HUDEP-2 (cell line): ENCODE measurements at regions not wholly inside any gene's neighbourhood (a gene's known extent, or its start where the extent isn't known, plus 50 kb on each side); places are given as distances from the start of the nearest gene placed in this dataset.
"Not testable (repeated sequence)": the region's sequence is repeated elsewhere in the genome, so short reads cannot be mapped to it uniquely, and the experiment has no call there.

Experiments used
- DNase-seq, 76 experiments: peaks; one replicate each; lab custom pipeline; 2025; ENCODE audit not compliant: unreplicated experiment in 76 of 76; lab: John Stamatoyannopoulos, UW

DNA sequence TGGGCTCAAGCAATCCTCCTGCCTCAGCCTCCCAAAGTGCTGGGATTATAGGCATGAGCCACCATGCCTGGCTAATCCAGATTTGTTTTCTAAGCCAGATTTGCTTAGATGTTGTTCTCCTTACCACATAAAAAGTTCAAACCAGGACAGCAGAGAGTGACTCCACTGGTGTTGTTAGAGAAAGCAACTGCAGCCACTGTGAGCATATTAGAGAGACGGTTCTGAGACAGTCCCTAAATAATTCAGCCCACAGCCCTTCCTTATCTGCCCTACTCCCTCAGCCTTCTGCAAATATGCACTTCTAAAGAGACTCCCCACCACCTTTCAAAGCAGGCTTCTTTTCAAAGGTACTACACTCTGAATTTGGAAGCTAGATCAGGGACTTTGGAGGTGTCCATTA, 96.1 kb downstream of the DRD1 start:
- no peak for DNase-seq

DNA sequence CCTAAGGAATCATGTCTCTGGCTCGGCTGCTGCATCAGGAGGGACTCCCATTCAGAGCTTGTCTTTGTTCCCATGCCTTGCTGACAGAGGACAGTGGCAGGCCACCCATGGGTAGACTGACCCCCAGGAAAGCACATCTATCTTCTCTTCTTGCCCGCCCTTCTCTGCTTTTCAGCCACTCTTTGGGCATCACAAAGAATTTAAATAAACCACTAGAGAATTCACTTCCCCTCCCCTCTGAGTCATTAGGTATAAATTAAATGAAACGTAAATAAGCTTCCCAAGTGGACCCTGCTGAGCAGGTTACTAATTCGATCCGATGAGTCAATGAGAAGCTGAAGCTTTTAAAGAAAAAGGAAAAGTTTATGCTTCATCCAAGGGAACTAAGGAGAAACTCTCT, 97.0 kb downstream of the DRD1 start:
- DNase-seq: no peak

DNA sequence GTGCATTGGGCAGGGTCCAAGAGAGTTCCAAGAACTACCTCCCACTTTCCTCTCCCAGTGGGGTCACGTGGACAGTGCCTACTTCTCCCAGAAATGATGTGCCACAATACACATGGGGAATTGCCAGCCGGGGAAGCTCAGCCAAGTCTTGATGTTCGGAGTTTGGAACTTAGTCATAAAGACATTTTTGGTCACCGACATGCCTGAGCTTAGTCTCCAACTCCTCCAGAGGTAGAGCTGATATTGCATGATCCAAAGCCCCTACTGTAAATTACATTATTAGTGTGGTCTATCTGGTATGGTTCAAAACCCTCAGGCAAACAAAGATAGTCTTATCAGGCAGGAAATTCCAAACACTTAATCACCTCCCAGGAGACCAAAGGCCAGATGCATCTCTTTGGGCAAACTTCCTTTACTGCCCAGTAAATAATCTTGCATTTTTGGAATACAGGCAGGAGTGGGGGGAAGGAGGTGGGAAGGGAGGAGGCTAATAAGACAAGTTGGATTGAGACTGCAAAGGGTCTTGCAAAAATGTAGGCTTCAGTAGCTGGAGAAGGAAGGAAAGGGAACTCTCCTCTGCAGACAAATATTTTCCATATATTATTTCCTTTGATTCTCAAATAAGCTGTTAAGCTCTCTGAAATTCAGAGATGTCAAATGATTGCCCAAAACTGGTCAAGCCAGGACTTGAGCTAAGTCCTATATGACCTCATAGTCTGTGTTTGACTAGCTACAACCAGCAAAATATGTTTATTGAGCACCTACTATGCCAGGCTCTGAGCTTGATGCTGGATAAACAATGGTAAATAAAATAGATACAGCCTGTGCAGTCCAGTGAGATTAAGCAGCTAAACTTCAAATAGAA, 99.4 kb downstream of the DRD1 start:
- no peak for DNase-seq

DNA sequence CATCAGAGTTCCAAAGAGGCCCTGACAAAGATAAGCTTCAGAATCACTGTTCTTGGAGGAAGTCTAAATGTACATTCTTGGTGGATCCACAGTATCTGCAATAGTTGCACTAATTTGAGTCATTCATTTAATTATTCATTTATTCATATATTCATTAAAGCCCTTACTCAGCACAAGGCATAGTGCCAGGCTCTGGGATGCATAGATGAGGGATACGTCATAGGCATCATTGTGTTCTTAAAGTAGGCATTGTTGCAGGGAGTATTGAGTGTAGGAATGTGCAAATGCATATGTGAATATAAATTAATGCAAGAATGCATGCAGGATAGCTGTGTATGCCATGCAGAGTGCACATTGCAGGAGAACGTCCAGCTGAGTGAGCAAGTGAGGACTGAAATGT, 100.7 kb downstream of the DRD1 start:
- no peak for DNase-seq

DNA sequence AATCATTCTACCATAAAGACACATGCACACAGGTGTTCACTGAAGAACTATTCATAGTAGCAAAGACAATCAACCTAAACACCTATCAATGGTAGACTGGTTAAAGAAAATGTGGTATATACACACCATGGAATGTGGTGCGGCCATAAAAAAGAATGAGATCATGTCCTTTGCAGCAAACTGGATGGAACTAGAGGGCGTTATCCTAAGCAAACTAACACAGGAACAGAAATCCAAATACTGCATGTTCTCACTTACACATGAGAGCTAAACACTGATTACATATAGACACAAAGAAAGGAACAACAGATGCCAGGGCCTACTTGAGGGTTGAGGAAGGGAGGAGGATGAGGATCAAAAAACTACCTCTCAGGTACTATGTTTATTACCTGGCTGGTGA, 103.8 kb downstream of the DRD1 start:
- no peak for DNase-seq

DNA sequence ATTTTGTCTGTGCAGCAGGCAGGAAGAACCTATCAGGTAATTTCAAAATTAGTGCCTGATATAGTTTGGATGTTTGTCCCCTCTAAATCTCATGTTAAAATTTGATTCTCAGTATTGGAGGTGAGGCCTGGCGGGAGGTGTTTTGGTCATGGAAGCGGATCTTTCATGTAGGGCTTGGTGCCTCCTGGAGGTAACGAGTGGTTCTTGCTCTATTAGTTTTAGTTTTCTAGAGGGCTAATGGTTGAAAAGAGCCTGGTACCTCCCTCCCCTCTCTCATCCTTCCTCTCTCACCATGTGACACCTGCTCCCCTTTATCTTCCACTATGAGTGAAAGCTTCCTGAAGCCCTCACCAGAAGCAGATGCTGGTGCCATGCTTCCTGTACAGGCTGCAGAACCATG, 106.3 kb downstream of the DRD1 start:
- no peak for DNase-seq

DNA sequence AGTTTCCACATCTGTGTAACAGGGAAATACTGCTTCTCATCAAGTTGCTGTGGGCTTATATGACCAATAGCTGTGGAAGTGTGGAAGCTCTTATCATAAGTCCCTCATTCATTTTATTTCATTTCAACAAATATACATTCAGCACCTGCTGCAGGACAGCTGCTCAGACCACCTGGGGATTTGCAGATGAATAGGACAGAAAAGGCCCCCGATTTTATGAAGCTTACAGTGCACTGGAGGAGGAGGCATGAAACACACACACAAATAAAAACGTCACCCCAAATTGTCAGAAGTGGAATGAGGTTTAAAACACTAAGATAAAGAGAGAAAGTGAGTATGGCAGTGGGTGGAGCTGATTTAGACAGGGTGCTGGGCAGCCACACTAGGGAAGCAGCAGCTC, 107.2 kb downstream of the DRD1 start:
- DNase-seq: no peak

DNA sequence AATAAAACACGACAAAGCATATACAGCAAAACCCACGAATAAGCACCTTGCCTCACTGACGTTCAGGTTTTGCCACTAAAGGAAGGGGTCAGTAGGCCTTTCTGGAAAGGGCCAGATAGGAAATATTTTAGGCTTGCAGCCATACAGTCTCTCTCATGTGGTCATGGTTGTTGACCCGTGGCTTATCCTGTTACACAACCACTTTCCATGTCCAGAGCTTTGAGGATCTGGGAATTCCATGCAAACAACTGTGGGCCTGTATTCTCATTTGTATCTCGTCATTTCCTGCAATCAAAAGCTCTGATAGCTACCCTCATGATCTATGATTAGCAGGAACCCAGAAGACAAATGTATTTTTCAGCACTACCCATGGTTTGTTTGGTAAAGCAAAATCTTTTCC, 108.3 kb downstream of the DRD1 start:
- no peak for DNase-seq

DNA sequence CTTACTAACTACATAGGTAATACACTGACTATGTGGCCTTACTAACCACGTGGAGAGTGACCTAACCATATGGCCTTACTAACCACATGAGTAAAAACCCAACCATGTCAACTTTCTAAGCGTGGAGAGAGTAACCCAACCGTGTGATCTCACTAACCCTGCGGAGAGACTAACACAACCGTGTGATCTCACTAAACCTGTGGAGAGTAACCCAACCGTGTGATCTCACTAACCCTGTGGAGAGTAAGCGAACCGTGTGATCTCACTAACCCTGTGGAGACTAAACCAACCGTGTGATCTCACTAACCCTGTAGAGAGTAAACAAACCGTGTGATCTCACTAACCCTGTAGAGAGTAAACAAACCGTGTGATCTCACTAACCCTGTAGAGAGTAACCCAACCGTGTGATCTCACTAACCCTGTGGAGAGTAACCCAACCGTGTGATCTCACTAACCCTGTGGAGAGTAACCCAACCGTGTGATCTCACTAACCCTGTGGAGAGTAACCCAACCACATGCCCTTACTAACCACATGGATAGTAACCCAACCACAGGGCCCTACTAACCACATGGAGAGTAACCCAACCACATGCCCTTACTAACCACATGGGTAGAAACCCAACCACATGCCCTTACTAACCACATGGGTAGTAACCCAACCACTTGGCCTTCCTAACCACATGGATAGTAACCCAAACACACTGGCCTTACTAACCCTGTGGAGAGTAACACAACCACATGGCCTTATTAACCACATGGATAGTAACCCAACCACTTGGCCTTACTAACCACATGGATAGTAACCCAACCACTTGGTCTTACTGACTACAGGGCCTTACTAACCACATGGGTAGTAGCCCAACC, 112.6 kb downstream of the DRD1 start:
- not testable (repeated sequence) for DNase-seq

DNA sequence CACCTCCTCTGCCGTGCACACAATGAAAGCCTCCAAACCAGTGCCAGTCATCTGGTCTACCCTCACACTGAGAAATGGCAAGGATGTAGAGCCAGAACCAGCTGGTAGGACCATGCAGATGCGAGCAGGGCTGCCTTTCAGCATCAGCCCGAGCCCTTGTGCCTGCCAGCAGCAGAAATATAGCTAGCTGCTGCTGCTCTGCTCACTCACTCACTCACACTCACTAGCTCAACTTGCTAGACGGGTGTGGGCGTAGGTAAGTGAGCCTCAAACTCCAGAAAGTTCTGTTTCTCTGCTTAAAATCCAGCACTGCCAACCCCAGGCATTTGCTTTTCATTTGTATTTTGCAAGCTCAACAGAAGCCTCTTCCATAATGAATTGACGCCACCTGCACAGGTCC, 114.0 kb downstream of the DRD1 start:
- DNase-seq: no peak

DNA sequence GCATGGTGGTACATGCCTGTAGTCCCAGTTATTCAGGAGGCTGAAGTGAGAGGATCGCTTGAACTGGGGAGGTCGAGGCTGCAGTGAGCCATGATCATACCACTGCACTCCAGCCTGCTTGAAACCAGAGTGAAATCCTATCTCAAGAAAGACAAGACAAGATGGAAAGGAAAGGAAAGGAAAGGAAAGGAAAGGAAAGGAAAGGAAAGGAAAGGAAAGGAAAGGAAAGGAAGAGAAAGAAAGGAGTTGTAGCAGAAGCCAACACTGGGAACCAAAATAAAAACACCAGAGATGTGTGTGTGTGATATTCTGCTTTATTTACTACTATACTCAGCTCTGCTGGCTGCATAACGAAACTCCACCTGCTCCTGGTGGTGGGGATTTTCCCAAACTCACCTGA, 115.3 kb downstream of the DRD1 start:
- DNase-seq: no peak

DNA sequence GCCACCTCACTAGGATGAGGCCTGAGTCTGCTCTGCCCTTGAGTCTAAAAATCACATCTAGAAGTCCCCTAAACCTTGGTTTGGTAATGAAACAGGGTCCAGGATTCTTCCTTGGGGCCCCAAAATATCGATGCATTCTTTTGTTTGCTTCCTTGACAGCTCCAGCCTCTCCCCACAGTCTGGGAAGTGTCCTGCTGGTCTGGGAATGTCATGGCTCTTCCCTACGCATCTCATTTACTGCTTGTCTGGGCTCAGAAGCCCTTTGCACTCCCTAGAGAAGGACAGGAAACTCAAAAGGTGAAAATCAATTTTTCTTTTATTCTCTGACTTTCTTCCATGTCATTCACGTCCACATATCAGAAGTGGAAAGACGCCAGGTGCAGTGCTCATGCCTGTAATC, 115.8 kb downstream of the DRD1 start:
- DNase-seq: no peak

DNA sequence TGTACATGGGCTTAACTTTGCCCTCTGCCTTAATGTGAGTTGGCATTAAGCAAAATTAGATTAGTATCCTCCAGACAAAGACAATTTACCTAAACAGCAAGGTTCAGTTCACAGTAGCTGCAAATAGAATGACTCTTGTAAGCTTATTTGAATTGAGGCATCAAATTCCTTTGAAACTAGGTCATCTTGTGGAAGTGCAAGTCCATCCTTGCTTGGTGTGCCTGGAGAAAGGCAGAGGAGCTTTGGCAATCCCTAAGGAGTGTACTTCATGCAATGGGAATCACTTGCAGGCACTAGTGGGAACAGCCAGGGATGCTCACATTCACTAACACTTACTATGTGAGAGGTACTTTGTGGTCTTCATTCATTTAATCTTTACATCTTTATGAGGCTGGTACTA, 118.3 kb downstream of the DRD1 start:
- DNase-seq: no peak

DNA sequence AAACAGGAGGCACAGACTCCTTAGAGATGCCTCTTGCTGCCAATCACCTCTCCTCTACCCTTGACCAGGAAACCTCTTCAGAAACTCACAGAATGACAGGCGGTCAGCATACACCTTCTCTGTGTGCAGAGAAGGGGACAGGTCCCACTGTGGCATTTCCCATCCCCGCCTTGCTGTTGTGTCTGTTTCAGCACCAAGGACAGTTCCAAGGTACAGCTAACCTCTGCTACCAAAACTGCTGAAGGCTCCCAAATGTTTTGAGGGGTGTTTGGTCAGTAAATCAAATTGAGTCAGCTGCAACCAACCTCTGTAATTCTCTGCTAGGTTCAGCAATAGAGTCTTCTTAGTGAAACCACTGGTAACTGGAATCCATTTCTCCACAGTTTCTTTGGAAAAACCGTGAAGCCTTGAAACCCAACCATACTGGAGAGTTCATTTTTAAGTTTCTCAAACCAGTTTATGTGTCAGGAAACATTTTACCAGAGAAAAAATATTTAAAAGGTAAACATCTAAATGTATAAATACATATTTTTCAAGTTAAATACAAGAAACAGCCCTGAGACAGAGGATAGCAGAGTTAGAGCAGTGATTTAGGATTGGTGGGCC, 122.0 kb downstream of the DRD1 start:
- DNase-seq: peak in 39 of 76 experiments; percentile 1 to 48 (median 9)

DNA sequence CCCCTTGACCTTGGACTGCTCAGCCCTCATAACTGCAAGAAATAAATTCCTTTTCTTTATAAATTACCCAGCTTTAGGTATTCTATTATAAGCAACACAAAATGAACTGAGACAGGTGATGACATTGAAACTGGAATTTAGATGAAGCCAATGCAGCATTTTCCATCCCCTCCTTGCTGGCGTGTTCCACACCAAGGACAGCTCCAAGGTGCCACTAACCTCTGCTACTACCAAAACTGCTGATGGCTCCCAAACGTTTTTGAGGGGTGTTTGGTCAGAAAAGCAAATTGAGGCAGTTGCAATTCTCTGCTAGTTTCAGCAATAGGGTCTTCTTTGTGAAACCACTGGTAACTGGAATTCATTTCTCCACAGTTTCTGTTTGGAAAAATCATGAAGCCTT, 124.8 kb downstream of the DRD1 start:
- no peak for DNase-seq

DNA sequence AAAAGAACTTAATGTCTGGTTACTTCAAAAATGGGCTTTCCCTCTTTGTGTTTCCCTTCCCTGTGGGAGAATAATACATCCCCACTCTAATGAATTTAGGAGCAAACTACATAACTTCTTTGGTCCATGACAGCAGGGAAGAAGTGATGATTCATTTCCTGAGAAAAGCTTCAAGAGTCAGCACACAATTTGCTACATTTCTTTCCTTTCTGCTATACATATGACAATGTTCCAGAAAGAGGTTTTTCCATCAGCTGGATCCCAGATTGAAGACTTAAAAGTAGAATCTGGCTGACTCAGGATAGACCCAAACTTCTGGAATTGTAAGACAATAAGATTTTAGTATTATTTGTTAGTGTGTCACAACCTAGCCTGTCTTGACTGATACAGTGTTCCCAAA, 126.1 kb downstream of the DRD1 start:
- DNase-seq: no peak

DNA sequence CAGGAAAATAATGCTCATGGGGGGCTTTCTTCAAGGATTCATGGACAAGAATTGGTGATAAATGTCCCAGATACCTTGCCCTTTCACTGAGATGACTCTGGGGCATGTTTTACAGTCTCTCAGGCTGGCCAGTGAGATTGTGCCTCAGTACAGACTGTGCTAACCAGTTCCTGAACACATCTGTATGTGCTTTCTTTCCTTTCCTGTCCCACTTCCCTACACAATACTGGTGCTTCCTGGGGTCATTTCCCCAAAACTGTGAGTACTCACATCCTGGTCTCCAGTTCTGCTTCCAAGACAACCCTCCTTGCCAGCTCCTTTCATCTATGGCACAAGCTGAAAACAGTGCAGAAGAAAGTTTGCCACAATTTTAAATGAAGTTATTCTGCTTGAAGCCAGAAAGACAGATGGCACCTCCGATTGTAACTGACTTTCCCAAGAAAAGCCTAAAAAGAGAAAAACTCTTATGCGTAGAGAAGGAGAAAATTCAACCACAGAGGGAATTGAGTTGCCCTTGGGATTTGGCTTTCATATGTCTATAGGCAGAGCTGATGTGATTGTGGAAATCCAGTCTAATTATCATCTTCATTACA, 134.7 kb downstream of the DRD1 start:
- no peak for DNase-seq

DNA sequence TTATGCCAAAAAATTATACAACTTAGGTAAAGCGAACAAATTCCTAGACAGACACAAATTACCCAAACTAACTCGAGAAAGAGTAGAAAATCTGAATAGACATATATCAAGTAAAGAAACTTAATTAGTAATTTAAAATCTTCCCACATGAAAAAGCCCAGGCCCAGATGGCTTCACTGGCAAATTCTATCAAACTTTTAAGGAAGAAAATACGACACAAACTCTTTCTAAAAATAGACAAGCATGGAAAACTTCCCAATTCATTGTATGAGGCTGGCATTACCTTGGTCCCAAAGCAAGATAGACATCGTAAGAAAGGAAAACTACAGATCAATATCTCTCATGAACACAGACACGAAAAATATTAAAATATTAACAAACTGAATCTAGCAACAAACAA, 135.3 kb downstream of the DRD1 start:
- DNase-seq: no peak

DNA sequence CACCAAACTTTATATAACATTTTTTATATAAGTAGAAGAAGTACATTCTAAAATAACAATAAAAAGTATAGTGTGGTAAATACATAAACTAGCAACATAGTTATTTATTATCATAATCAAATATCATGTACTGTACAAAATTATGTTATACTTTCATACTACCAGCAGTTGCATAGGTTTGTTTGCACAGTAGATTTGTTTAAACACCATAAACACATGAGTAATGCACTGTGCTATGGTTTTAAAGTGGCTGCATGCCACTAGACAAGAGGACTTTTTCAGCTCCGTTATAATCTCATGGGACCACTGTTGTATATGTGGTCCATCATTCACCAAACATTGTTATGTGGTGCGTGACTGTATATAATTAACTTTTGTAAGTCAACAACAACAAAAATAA, 137.6 kb downstream of the DRD1 start:
- no peak for DNase-seq

DNA sequence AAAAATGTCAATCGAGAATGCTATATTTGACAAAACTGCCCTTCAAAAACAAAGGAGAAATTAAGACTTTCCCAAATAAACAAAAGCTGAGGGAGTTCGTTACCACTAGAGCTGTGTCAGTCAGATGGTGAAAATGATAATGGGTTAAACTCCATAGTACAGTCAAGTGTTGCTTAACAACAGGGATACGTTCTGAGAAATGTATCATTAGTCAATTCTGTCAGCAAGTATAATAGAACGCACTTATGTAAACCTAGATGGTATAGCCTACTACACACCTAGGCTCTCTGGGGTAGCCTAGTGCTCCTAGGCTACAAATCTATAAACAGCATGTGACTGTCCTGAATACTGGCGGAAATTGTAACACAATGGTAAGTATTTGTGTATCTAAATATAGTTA, 138.7 kb downstream of the DRD1 start:
- no peak for DNase-seq

DNA sequence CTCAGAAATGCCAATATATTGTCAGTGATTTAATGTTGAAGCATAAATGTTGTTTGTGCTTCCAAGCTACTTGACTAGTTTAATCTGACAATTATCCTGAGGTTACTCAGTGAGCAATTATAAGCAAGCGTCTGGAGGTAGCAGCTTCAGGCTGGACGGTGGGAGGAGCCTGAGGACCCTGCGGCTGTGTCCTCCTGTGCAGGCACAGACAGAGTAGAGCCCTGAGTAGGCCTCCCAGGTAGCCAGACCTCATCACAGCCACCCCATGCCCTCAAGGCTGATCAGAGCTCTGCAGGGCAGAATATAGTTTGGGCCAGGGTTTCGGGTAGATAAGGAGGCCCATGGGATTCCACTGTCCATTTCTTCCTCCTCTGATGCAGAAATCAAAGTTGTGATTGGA, 153.6 kb downstream of the DRD1 start:
- no peak for DNase-seq
